ENCODE measurements at regions not wholly inside any gene's neighbourhood (a gene's known extent, or its start where the extent isn't known, plus 50 kb on each side); places are given as distances from the start of the nearest gene placed in this dataset.

GRCh38 chr15:36465304-36465703 is 114.1 kb upstream of the CDIN1 start:
- H3K4me1 ChIP-seq (ENCODE audit: control insufficient read depth, insufficient read depth, low read length): no peaks in the 10 kb centered on the region
- no peaks in the 10 kb centered on the region for H3K27me3 ChIP-seq (replicated peaks in 1 of 2; ENCODE audit: control insufficient read depth in 2 of 2, insufficient read depth in 2 of 2, low read length in 1 of 2)
- no peak overlapping the region for H3K4me2 ChIP-seq (ENCODE audit: control insufficient read depth, insufficient read depth)
- TF ChIP-seq JUNB (IDR thresholded peaks at IDR 0.05) (no peak), ZBTB4 (CRISPR knock-in tag; IDR thresholded peaks at IDR 0.05) (no peak), SREBF2 (IDR thresholded peaks at IDR 0.05; ENCODE audit: low read length) (no peak), NR2F1 (conservative IDR thresholded peaks at IDR 0.05) (no peak), ELK1 (IDR thresholded peaks at IDR 0.05; ENCODE audit: low read depth, low read length) (no peak), SMARCA5 (IDR thresholded peaks at IDR 0.05) (no peak)
- in situ Hi-C loops (cut with MboI) (no loop called here), intact Hi-C loops (cut with micrococcal nuclease; ENCODE audit: unreplicated experiment) (loop anchor here (2.0 kb wide), 1 partner anchor 21 kb away; no protein-coding TSS in a partner anchor)
- no peaks in the 10 kb centered on the region for H3K9me3 ChIP-seq (replicated peaks; ENCODE audit: control insufficient read depth, insufficient read depth, low read length)
- H3K4me3 ChIP-seq: no peak overlapping the region
- H3K79me2 ChIP-seq (ENCODE audit: control insufficient read depth, insufficient read depth, low read length): no peaks in the 10 kb centered on the region
- 0% methylated on average over 1 of the region's 1 CpG for WGBS (ENCODE audit: insufficient coverage, insufficient replicate concordance, low lambda C conversion rate, missing lambda C conversion rate)
- ChIA-PET SMC1A (ENCODE audit: uncharacterized antibody, unreplicated experiment) (interaction anchor here (0.6 kb wide), 1 partner anchor 955 kb away, joined by 3 read pairs; no protein-coding TSS in a partner anchor), CTCF (no interaction called here), RAD21 (ENCODE audit: unreplicated experiment) (no interaction called here), POLR2A (no interaction called here)
- no peaks in the 10 kb centered on the region for H4K20me1 ChIP-seq (ENCODE audit: control insufficient read depth, insufficient read depth)
- H3K27ac ChIP-seq (ENCODE audit: control insufficient read depth, insufficient read depth): no peak overlapping the region
- no TSS peak for BruUV-seq (replicated peaks)
- no peaks in the 10 kb centered on the region for H3K36me3 ChIP-seq (ENCODE audit: control insufficient read depth in 2 of 2, insufficient read depth in 2 of 2, low read length in 1 of 2)
- no peak for FAIRE-seq
- ATAC-seq: no peak
- H3K9ac ChIP-seq (ENCODE audit: control insufficient read depth, insufficient read depth, low read length): no peak overlapping the region
- no peak for DNase-seq (ENCODE audit: low read depth, low spot score)
- no peak overlapping the region for H2AFZ ChIP-seq (ENCODE audit: control insufficient read depth, low read depth, low read length)

Data from GM12878 (cell line).